Liver (tissue), 2 donors: ENCODE measurements at regions not wholly inside any gene's neighbourhood (a gene's known extent, or its start where the extent isn't known, plus 50 kb on each side); places are given as distances from the start of the nearest gene placed in this dataset.

Source experiments
- FOXA1 ChIP-seq: IDR thresholded peaks from 2 replicates; pipeline ENCODE4 v1.6.1; 2016; ENCODE audit warnings: antibody characterized with exemption
- TF ChIP-seq, protein P1 (sequence below): fragments of 150-350 bp; IDR thresholded peaks from 2 replicates; pipeline ENCODE4 v1.5.1; 2017; ENCODE audit warnings: improper control_type of control experiment, low read depth, low read length; ENCODE audit not compliant: missing input control
- TF ChIP-seq, protein P2 (sequence below): IDR thresholded peaks from 2 replicates; pipeline ENCODE4 v1.6.1; 2016; ENCODE audit warnings: antibody characterized with exemption
- donor health status: healthy.

DNA sequence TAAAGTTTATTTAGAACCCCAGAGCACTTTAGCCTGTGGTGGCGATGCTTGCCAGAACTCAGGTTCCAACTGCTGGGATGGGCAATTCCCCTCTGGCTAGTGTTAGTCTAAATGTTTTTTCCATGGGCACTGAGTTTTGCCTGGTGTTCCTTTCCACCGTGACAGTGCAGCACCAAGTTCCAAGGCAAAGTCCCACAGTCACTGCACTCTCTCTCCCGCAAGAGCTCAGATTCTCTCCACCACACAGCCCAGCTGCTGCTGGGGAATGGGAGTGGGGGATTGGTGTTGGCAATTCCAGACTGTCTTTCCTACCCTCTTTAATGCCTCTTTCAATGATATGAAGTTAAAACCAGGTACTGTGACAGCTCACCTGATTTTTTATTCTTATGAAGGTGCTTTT lies 247.6 kb downstream of the ALDH8A1 start:
- TF ChIP-seq, protein P1, sequence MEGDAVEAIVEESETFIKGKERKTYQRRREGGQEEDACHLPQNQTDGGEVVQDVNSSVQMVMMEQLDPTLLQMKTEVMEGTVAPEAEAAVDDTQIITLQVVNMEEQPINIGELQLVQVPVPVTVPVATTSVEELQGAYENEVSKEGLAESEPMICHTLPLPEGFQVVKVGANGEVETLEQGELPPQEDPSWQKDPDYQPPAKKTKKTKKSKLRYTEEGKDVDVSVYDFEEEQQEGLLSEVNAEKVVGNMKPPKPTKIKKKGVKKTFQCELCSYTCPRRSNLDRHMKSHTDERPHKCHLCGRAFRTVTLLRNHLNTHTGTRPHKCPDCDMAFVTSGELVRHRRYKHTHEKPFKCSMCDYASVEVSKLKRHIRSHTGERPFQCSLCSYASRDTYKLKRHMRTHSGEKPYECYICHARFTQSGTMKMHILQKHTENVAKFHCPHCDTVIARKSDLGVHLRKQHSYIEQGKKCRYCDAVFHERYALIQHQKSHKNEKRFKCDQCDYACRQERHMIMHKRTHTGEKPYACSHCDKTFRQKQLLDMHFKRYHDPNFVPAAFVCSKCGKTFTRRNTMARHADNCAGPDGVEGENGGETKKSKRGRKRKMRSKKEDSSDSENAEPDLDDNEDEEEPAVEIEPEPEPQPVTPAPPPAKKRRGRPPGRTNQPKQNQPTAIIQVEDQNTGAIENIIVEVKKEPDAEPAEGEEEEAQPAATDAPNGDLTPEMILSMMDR: no peak
- TF ChIP-seq, protein P2, sequence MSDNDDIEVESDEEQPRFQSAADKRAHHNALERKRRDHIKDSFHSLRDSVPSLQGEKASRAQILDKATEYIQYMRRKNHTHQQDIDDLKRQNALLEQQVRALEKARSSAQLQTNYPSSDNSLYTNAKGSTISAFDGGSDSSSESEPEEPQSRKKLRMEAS: no peak
- no peak for TF ChIP-seq FOXA1
